ENCODE measurements at regions not wholly inside any gene's neighbourhood (a gene's known extent, or its start where the extent isn't known, plus 50 kb on each side); places are given as distances from the start of the nearest gene placed in this dataset.

- TF ChIP-seq CTCF (conservative IDR thresholded peaks at IDR 0.05), result no peak
- no peak for TF ChIP-seq EZH2 (IDR thresholded peaks at IDR 0.05; ENCODE audit: low read depth)
Measured at GRCh38 chr6:141141870-141142269, 990.9 kb upstream of the GJE1 start.

All from PC-9 (cell line).